ENCODE measurements at regions not wholly inside any gene's neighbourhood (a gene's known extent, or its start where the extent isn't known, plus 50 kb on each side); places are given as distances from the start of the nearest gene placed in this dataset.

GRCh38 chr11:112318184-112318591 lies 57.5 kb upstream of the PLET1 start:
- no peak for TF ChIP-seq CTCF (IDR thresholded peaks at IDR 0.05)
- TF ChIP-seq POLR2A (IDR thresholded peaks at IDR 0.05): no peak

Measured in testis (tissue), 2 donors.